ENCODE measurements at regions not wholly inside any gene's neighbourhood (a gene's known extent, or its start where the extent isn't known, plus 50 kb on each side); places are given as distances from the start of the nearest gene placed in this dataset.
A peak's percentile ranks its signal among the peaks of the same experiment; 100 is the strongest.

GRCh38 chrX:95029571-95029970, 1355.6 kb downstream of the FAM133A start:
- DNase-seq: no peak

DNA sequence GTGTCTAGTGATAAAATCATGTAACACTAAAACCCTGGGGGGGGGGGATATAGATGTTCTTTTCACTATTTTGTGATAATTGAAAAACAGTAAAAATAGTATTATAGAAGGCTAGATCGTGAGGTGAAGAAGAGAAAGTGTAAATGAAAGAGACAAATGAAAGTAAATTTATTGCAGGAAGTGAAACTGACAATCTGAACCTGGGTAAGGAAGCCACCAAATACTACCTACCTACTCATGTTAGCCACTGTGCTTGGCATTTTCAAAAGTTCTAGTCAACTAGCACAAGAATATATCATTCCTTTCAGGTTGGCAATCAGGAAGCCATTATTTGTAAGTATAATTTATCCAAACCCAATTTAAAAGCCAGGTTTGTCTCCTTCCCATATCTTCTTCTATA, 1366.1 kb downstream of the FAM133A start:
- DNase-seq: no peak

DNA sequence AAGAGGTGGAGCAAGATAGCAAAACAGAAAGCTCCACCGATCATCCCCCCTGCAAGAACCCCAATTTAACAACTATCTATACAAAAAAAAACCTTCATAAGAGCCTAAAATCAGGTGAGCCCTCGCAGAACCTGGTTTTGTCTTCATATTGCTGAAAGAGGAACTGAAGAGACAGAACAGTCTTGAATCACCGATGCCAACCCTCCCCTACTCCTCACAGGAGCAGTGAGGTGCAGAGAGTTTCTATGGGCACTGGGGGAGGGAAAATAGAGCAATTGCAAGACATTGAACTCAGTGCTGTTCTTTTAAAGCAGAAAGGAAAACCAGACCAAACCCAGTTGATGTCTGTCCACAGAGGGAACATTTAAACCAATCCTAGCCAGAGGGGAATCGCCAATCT, 1370.3 kb downstream of the FAM133A start:
- DNase-seq: no peak

DNA sequence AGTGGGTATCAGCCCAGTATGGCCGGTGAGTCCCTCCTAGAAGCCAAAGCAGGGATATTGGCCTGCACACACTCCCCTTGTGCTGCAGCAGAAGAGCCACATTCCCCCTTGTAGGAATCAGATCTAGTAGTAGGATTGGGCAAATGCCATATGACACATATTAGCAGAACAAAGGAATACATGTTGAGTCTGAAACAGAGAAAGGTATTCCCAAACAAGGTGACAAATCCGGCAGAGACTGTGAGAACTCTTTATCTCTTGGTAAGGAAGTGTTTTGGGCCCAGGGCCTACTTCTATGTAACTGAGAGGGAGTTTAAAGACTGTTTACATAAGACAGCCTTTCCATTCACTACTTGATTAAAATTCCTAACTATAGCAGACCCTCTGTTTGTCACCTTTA, 1382.0 kb downstream of the FAM133A start:
- DNase-seq: no peak

GRCh38 chrX:95056901-95057300, 1382.9 kb downstream of the FAM133A start:
- DNase-seq: peak; percentile 6 to 50 (median 10)

DNA sequence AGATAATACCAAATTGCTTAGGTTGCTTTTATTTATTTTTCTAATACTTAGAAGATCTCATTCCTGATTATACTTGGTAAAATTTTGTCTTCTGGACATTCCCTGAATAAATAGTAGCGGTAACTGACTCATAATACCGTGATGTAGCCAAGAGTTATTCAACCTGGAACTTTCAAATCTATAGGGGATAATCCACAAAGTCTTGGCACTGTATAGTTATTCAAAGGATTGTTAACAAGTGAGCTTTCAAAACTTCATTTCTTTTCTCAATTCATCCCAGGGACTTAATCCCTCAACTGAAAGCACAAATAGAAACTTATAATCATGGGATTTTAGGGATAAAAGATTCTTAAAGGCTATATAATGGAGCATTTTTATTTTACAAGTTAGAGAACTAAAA, 1383.3 kb downstream of the FAM133A start:
- no peak for DNase-seq

GRCh38 chrX:95058815-95059214, 1384.8 kb downstream of the FAM133A start:
- DNase-seq: no peak

- no peak for DNase-seq
These were observed 1385.9 kb downstream of the FAM133A start for GRCh38 chrX:95059909-95060308.

- no peak for DNase-seq
These were observed 1389.5 kb downstream of the FAM133A start for GRCh38 chrX:95063554-95063953.

- DNase-seq: no peak
These were observed 1391.1 kb downstream of the FAM133A start for GRCh38 chrX:95065151-95065550.

GRCh38 chrX:95071052-95071451, 1397.0 kb downstream of the FAM133A start:
- no peak for DNase-seq

- DNase-seq: peak in 2 of 3 experiments; percentile 41 to 69
These were observed 1397.6 kb downstream of the FAM133A start for GRCh38 chrX:95071621-95072020.

DNA sequence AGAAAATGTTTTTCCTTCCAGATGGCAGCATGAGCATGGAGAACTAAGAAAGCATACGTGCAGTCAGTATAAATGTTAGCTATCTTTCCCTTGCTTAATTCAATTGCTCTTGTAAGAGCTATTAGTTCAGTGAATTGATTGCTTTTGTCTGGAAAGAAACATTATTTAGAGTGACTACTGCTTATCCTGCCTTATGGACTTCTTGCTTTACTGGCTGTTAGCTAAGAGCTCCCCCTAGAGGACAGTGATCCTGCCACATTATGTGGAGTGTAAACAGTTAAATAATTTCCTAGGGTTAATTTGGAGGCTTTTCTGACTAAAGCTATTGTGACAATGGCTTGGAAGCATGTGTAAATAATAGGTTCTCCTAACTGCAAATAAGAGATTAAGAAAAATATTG, 1402.4 kb downstream of the FAM133A start:
- DNase-seq: peak; percentile 35 to 82 (median 58)

DNA sequence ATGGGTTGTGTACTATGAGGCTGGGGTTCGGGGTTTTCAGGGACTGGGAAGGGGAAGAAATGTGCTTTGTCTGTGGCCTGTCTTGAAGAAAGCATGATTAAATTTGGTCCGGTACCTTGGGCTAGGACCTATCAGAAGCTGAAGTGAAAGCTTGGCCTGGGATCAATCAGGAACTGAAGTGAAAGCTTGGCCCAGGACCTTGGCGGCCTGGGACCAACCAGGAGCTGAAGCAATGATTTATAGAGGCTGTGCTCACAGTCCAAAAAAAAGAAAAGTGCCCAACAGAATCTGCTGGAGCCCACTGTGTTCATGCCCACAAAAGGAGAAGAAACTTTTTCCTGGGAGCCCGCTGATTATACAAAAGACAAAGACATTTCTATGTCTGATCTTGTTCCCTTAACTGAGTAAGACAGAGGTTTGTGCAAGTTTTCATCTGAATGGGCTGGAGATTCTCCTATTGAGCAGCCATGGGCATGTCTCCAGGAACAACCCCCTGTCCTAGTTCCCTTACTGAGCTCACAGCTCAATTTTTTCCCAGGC, 1427.9 kb downstream of the FAM133A start:
- no peak for DNase-seq

DNA sequence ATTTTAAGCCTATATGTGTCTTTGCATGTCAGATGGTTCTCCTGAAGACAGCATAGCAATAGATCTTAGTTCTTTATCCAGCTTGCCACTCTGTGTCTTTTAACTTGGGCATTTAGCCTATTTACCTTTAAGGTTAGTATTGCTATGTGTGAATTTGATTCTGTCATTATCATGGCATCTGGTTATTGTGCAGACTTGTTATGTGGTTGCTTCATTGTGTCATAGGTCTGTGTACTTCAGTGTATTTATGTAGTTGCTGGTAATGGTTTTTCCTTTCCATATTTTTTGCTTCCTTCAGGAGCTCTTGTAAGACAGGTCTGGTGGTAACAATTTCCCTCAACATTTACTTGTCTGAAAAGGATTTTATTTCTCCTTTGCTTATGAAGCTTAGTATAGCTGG, 1443.5 kb downstream of the FAM133A start:
- no peak for DNase-seq

GRCh38 chrX:95145848-95146490, 1472.0 kb downstream of the FAM133A start:
- DNase-seq: no peak

DNA sequence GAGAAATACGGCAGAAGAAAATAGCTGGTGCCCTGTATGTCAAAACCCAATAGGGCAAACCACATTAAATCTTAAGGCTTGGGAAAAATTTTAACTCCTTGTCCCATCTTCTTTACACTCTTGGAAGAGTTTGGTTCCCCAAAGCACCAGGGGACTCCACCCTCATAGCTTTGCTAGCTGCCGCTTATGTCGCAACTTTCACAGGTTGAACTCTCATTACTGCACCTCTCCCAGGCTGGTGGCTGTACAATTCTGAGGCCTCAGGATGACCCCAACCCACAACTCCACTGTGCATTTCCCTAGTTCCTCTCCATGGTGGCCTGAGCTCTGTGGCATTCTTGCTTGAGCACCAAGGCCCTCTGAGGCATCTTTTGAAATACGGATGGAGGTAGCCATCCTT, 1478.8 kb downstream of the FAM133A start:
- DNase-seq: no peak

- no peak for DNase-seq
These were observed 1482.6 kb downstream of the FAM133A start for GRCh38 chrX:95156566-95156965.

Data from NCI-H1417 (cell line).